ENCODE measurements at regions not wholly inside any gene's neighbourhood (a gene's known extent, or its start where the extent isn't known, plus 50 kb on each side); places are given as distances from the start of the nearest gene placed in this dataset.
"Not testable (repeated sequence)": the region's sequence is repeated elsewhere in the genome, so short reads cannot be mapped to it uniquely, and the experiment has no call there.

- not testable (repeated sequence) for TF ChIP-seq POLR2A, CTCF (IDR thresholded peaks at IDR 0.05)
Measured at GRCh38 chr20:25867015-25867775, 170.5 kb upstream of the ZNF337 start.

All from Peyer's patch (tissue), 4 donors.